ENCODE measurements at regions not wholly inside any gene's neighbourhood (a gene's known extent, or its start where the extent isn't known, plus 50 kb on each side); places are given as distances from the start of the nearest gene placed in this dataset.
"Not testable (repeated sequence)": the region's sequence is repeated elsewhere in the genome, so short reads cannot be mapped to it uniquely, and the experiment has no call there.

GRCh38 chr5:108548684-108549596 is 167.0 kb upstream of the FBXL17 start:
- H3K4me3 ChIP-seq (ENCODE audit: low read length): no peak overlapping the region
- no peak for TF ChIP-seq CTCF (conservative IDR thresholded peaks at IDR 0.05; ENCODE audit: low read depth, low read length)
- DNase-seq (ENCODE audit: low read depth): no peak

GRCh38 chr5:108546939-108547338 is 165.0 kb upstream of the FBXL17 start:
- no peak for TF ChIP-seq CTCF (conservative IDR thresholded peaks at IDR 0.05; ENCODE audit: low read depth, low read length)
- DNase-seq (ENCODE audit: low read depth): no peak
- H3K4me3 ChIP-seq (ENCODE audit: low read length): no peak overlapping the region

- DNase-seq (ENCODE audit: low read depth): peak; percentile 38
- no peak overlapping the region for H3K4me3 ChIP-seq (ENCODE audit: low read length)
- TF ChIP-seq CTCF (conservative IDR thresholded peaks at IDR 0.05; ENCODE audit: low read depth, low read length): no peak
Observed at GRCh38 chr5:108545301-108545700, 163.4 kb upstream of the FBXL17 start.

- no peak for DNase-seq (ENCODE audit: low read depth)
- no peak overlapping the region for H3K4me3 ChIP-seq (ENCODE audit: low read length)
- no peak for TF ChIP-seq CTCF (conservative IDR thresholded peaks at IDR 0.05; ENCODE audit: low read depth, low read length)
Observed at GRCh38 chr5:108543486-108543885, 161.6 kb upstream of the FBXL17 start.

- no peak for DNase-seq (ENCODE audit: low read depth)
- H3K4me3 ChIP-seq (ENCODE audit: low read length): no peak overlapping the region
- TF ChIP-seq CTCF (conservative IDR thresholded peaks at IDR 0.05; ENCODE audit: low read depth, low read length): no peak
Observed at GRCh38 chr5:108541836-108542235, 159.9 kb upstream of the FBXL17 start.

GRCh38 chr5:108536321-108536720 is 154.4 kb upstream of the FBXL17 start:
- no peak overlapping the region for H3K4me3 ChIP-seq (ENCODE audit: low read length)
- TF ChIP-seq CTCF (conservative IDR thresholded peaks at IDR 0.05; ENCODE audit: low read depth, low read length): no peak
- no peak for DNase-seq (ENCODE audit: low read depth)

- not testable (repeated sequence) for DNase-seq (ENCODE audit: low read depth); H3K4me3 ChIP-seq (ENCODE audit: low read length)
Observed at GRCh38 chr5:108532129-108532445, 150.2 kb upstream of the FBXL17 start.
